NCI-H1048 (cell line): ENCODE measurements at regions not wholly inside any gene's neighbourhood (a gene's known extent, or its start where the extent isn't known, plus 50 kb on each side); places are given as distances from the start of the nearest gene placed in this dataset.

ENCODE experiments used
- DNase-seq: peaks from one replicate; lab custom pipeline; 2025; lab: John Stamatoyannopoulos, UW

DNA sequence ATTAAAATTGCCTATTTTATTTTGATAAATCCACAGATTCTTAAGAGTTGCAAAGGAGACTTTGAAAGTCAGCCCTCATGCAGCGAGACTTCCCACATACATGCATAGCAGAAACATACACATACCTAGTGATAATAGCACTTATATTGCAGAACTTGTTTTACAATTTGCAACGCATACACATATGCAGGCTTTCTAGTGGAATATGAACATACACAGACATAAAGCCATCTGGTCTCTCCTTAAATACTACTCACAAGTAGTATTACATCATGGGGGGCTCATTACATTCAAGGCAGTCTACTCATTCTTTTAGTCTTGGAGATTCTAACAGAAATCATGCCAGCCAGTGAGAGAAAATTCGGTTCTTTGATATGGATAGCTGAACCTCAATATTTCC is 295.1 kb upstream of the RND3 start:
- DNase-seq: no peak

DNA sequence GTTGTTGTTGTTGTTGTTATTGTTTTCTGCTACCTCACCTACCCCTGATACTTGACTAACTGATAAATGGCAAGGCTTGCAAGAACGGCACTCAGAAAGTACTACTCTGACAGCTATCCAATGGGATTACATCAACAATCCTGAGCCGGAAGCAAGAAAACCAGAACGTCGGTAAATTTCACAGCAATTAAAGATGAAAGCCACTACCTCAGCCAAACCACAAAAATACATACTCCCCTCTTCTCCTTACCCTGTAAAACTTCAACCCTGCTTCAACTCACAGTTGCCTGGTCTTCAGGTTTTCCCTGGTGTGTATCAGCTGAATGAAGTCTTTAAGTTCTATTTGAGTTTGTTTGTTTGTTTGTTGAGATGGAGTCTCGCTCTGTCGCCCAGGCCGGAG is 293.7 kb upstream of the RND3 start:
- DNase-seq: no peak

- no peak for DNase-seq
Observed at GRCh38 chr2:150778828-150779227, 291.4 kb upstream of the RND3 start.

DNA sequence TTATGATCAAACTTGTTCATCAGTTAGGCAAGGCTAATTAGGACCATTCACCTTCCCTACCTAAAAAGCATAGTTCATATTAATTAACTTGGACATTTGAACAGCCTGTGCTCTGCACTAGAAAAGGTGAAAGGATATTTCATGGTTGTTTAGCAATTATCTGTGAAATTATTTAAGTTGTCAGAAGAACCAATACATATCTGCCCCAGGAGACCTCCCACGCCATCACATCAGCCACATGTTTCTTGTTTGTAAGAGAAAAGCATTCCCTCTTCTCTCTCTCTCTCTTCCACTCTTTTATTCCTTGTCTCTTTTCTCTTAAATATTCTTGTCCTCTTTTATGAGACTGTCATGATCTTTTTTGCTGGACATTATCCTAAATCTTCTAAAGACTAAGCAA is 282.0 kb upstream of the RND3 start:
- no peak for DNase-seq

DNA sequence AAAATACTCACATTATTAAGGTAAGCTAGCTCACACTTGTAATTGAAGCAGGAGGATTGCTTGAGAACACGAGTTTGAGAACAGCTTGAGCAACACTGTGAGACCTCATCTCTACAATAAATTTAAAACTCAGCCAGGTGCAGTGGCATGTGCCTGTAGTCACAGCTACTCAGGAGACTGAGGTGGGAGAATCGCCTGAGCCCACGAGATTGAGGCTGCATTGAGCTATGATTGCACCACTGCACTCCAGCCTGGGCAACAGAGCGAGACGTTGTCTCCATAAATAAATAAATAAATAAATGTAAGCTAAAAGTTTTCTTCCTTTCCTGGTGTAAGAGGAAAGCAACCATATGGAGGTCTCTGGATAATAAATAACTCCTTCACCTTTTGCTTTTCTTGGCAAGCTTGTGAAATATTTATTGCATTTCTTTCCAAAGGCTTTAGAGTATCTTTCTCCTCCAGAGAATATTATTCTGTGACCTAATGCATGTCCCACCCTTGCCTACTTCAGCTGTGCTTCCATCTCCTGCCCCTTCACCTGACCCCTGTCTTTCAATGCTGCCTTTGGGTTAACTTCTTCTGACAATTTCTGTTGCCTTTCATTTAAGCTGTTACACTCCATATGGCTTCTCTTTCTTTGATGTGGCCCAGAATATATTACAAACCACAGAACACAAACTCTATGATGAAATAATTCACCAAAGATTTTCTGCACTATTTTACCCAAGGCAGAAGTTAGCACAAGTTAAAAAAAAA is 280.7 kb upstream of the RND3 start:
- no peak for DNase-seq

DNA sequence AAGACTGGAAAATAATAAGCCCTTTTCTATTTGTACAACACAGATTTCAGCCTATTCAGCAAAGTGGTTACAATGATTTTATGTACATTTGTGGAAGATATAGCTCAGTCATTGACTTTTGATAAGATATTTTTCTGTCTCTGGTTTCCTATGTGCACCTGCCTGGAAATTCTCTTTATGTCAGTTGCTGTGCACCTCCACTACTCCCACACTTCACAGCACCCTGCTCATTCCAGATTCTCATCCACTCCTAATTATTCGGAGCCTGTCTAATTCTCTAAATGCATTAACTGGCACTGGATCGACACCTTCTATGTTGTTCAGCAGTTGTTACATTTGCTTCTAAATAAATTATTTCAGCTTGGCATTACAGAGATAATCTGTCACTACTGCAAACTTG is 275.1 kb upstream of the RND3 start:
- no peak for DNase-seq

- no peak for DNase-seq
Observed at GRCh38 chr2:150759531-150759930, 272.1 kb upstream of the RND3 start.

DNA sequence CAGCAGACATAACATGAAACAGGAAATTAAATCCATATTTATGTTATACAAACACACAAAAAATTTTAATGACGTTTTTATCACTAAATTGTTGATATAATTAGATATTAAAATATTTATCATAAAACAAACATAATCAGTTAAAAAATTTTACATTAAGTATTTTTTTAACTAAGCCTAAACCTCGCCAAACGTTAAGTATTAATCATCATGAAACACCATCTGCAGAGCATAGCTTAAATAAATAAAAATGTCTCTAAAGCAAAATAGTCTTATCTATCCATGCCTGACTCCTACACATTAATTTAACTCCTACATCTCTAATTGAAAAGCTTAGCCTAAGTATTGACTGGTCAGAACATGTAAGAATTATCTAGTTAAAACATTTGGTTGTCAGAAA is 271.6 kb upstream of the RND3 start:
- no peak for DNase-seq

DNA sequence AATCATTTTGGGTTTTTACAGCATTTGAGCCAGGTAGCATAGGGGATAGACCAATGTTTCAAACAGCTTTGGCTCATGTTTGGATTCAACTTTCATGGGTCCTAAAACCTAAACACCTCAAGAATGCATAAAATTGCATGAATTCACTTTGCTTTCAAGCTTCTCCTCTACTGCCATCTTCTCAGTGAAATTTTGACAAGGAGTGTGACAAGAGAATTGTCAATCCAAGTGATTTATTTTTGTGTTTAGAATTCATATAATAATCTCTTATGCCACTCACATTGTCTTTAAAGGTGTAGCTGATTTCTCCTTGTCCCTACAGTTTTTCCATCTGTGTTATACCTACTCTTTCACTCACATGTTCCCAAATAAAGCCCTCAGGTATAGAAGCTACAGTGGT is 264.8 kb upstream of the RND3 start:
- no peak for DNase-seq

- no peak for DNase-seq
Observed at GRCh38 chr2:150750720-150751119, 263.3 kb upstream of the RND3 start.

- DNase-seq: no peak
Observed at GRCh38 chr2:150742094-150742493, 254.6 kb upstream of the RND3 start.

DNA sequence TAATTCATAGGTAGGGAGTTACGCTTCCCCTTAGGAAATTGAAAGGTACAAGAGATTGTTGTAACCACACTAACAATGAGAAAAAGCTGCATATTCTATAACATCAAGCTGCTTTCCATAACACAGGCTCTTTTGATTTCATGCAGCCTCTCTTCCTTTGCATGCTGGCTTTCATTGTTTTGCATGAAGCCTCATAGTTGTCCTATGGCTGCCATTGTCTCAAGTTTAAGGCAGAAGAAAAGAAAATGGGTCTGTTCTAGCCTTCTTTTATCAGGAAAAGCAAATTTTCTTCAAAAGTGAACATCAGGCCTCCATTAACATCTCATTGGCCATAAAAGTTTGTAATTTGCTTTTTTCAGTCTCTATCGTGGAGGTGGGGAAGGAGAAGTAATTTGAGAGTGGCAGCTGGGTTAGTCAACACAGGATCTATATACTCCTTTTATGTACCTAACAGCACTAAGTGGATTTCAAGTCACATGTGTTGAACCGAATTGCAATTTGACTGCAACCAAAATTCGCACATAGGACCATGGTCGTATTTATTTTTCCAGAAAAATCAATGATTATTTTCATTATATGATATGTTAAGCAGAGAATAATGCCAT is 248.5 kb upstream of the RND3 start:
- no peak for DNase-seq

DNA sequence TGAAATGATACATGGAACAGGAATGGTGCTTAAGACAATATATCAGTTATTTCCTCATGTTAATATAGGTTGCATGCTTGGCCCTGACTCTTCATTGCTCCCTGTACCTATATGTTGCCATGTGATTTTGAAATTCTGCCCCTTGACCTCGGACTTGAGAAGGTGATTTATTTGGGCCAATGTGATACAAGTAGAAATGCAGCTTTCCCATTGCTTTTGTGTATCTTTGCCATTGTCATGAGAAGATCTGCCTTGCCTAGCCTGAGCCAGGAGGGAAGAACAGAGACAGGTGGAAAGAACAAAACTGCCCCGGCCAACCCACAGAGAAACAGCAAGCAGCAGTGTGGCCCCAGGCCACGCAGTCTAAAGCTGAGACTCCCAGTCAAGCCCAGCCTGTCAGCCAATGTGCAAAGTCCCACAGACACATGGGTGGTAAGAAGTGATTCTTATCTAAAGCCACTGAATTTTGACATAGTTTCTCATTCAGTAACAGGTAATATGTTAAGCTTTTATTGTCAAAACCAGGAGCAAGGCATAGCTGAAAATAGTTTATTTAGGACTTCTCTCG is 245.7 kb upstream of the RND3 start:
- DNase-seq: no peak

- no peak for DNase-seq
Observed at GRCh38 chr2:150732491-150732890, 245.0 kb upstream of the RND3 start.

DNA sequence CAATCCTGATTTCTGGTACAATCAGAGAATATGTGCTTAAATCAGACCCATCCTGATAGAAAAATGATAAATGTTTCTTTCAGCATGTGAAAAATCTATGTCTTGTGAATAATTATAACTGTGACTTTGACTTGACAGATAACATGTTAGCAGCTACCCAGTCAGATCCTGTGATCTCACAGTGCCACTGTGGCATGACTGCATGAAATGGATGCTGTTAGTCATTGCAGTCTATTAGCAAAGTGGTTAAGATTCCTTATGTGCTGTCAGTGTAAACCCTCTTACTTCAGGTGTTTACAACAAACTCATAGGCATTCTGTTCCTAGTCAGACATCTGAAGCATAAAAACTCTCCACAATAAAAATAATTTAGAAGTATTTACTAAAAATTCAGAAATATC is 244.6 kb upstream of the RND3 start:
- DNase-seq: no peak

DNA sequence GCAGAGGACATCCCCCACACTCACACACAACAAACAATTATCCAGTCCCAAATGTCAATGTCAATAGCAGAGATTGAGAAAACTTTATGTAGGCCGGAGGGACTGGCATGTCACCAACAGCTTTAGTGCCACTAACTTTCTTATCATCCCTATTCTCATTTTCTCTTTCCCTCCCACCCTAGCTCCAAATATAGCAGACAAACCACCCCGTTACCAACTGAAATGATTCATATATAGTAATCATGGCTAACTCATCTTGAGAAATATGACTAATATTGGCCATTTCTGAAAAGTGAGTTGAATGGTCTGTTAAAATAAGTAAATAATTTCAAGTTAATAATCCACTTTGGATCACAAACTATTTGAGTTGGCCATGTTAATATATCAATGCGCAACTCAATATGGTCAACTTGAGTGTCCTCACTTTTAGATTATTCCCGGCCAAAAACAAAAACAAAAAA is 242.1 kb upstream of the RND3 start:
- no peak for DNase-seq

DNA sequence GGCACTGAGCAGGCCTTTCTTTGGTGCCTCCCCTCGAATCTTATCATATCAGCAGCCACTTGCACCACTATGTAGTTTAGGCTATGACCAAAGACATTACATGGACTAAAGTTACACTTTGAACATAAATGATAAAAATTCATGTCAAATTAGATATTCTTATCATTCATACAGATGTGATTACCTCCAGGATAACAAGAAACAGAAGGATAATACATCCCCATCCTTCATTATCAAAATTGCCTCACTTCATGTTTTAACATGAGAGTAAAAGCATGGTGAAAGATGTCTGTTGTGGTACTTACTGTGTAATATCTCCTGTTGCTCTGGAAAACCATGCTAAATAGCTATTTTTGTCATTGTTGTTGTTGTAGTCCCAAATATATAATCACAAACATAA is 230.8 kb upstream of the RND3 start:
- no peak for DNase-seq

DNA sequence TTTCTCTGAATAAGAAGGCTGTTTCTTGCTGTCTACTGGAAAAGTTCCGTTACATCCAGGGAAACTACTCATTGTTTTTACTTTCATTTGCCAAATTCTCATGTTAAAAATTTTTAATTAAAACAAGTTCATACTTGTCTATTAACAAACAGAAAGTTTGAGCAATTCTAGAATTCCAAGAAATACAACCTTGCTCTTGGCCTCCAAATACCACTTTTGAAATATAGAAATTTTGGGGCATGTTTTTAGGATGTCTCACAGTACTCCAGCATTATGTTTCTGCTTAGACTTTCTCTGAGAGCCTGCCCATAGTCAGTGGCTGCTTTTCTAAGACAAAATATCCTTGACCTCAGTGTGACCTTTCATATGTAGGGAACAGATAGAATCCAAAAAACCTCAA is 228.7 kb upstream of the RND3 start:
- no peak for DNase-seq

DNA sequence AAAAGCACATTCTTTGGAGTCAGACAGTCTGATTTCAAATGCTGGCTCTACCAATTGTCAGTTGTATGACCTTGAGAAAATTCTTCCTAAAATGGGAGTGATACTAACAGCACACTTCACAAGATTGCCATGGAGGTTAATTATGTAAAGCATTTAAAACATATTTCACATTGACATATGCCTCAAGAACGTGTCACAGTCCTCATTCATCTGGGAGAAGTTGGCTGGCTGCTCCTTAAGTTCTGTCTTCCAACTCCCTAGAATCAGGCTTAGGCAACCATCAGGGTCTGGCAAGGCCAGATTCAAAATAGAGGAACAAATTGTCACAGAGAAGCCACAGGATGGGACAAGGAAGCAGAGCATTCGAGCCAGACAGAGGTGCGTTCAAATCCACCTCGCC is 228.0 kb upstream of the RND3 start:
- no peak for DNase-seq

- DNase-seq: no peak
Observed at GRCh38 chr2:150710916-150711315, 223.4 kb upstream of the RND3 start.

GRCh38 chr2:150710041-150710440 is 222.6 kb upstream of the RND3 start:
- no peak for DNase-seq

GRCh38 chr2:150706561-150706960 is 219.1 kb upstream of the RND3 start:
- no peak for DNase-seq

DNA sequence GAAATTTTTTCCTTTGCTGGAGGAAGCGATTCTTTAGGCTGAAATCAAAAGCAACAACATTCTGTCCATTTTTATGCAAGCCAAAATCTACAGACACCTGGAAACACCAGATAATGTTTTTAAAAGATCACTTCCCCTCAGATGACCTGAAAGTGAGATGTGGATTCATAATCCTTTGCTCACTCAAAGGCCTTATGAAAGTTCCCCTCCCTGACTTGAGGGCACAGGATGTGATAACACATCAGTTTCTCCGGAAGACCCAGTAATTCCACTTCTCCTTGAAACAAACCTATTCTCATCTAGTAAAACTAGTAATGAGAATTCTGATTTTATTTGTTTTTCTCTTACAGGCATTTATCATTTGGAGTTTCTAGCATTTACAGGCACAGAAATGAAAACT is 218.3 kb upstream of the RND3 start:
- no peak for DNase-seq

DNA sequence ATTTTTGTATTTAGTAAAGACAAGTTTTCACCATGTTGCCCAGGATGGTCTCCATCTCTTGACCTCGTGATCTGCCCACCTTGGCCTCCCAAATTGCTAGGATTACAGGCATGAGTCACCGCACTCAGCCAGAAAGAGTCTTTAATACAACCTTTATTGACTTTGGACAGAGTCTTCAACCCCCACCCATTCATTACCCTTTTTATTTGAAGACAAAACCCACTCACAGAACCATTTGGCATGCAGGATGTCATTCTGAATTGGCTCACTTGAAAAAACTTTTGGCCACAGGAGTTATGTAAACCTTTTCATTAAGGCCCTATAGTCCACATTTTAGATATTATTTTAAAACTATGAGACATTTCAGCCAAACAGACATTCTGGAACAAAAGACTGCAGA is 217.9 kb upstream of the RND3 start:
- DNase-seq: no peak
